ENCODE measurements at regions not wholly inside any gene's neighbourhood (a gene's known extent, or its start where the extent isn't known, plus 50 kb on each side); places are given as distances from the start of the nearest gene placed in this dataset.

GRCh38 chr4:117515921-117516320, 430.5 kb upstream of the TRAM1L1 start:
- TF ChIP-seq EP300 (IDR thresholded peaks at IDR 0.05; ENCODE audit: borderline replicate concordance in 1 of 2, low read depth in 1 of 2, low read length in 1 of 2) (no peak), RXRA (IDR thresholded peaks at IDR 0.05; ENCODE audit: borderline replicate concordance, low read depth) (no peak), NRF1 (IDR thresholded peaks at IDR 0.05; ENCODE audit: low read depth, low read length) (no peak), FOXM1 (IDR thresholded peaks at IDR 0.05; ENCODE audit: low read depth) (no peak), RAD21 (IDR thresholded peaks at IDR 0.05; ENCODE audit: low read length) (no peak), EZH2phosphoT487 (IDR thresholded peaks at IDR 0.05; ENCODE audit: borderline replicate concordance, low read depth) (no peak), CHD2 (IDR thresholded peaks at IDR 0.05; ENCODE audit: low read length, partially characterized antibody) (no peak), YY1 (IDR thresholded peaks at IDR 0.05; ENCODE audit: low read depth) (no peak), USF1 (IDR thresholded peaks at IDR 0.05; ENCODE audit: borderline replicate concordance, low read depth) (no peak), SIN3A (IDR thresholded peaks at IDR 0.05; ENCODE audit: borderline replicate concordance, low read depth, low read length) (no peak), GABPA (IDR thresholded peaks at IDR 0.05; ENCODE audit: low read depth) (no peak), TCF12 (IDR thresholded peaks at IDR 0.05) (no peak)
- TF ChIP-seq, protein P1, sequence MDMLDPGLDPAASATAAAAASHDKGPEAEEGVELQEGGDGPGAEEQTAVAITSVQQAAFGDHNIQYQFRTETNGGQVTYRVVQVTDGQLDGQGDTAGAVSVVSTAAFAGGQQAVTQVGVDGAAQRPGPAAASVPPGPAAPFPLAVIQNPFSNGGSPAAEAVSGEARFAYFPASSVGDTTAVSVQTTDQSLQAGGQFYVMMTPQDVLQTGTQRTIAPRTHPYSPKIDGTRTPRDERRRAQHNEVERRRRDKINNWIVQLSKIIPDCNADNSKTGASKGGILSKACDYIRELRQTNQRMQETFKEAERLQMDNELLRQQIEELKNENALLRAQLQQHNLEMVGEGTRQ (IDR thresholded peaks at IDR 0.05; ENCODE audit: borderline replicate concordance, low read depth, low read length): no peak
- TF ChIP-seq, protein P2, sequence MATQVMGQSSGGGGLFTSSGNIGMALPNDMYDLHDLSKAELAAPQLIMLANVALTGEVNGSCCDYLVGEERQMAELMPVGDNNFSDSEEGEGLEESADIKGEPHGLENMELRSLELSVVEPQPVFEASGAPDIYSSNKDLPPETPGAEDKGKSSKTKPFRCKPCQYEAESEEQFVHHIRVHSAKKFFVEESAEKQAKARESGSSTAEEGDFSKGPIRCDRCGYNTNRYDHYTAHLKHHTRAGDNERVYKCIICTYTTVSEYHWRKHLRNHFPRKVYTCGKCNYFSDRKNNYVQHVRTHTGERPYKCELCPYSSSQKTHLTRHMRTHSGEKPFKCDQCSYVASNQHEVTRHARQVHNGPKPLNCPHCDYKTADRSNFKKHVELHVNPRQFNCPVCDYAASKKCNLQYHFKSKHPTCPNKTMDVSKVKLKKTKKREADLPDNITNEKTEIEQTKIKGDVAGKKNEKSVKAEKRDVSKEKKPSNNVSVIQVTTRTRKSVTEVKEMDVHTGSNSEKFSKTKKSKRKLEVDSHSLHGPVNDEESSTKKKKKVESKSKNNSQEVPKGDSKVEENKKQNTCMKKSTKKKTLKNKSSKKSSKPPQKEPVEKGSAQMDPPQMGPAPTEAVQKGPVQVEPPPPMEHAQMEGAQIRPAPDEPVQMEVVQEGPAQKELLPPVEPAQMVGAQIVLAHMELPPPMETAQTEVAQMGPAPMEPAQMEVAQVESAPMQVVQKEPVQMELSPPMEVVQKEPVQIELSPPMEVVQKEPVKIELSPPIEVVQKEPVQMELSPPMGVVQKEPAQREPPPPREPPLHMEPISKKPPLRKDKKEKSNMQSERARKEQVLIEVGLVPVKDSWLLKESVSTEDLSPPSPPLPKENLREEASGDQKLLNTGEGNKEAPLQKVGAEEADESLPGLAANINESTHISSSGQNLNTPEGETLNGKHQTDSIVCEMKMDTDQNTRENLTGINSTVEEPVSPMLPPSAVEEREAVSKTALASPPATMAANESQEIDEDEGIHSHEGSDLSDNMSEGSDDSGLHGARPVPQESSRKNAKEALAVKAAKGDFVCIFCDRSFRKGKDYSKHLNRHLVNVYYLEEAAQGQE (IDR thresholded peaks at IDR 0.05; ENCODE audit: low read depth, low read length): no peak

More at GRCh38 chr4:117515921-117516320, 430.5 kb upstream of the TRAM1L1 start:
- Histone ChIP-seq H3F3A (replicated peaks; ENCODE audit: insufficient read depth) (no peaks in the 10 kb centered on the region), H3K36me3 (replicated peaks in 1 of 2; ENCODE audit: control insufficient read depth in 1 of 2, insufficient read depth in 2 of 2, low read length in 1 of 2) (no peaks in the 10 kb centered on the region), H4K20me1 (ENCODE audit: insufficient read depth) (no peaks in the 10 kb centered on the region), H3K4me1 (ENCODE audit: control insufficient read depth in 1 of 2, insufficient read depth in 2 of 2, low read depth in 1 of 2, low read length in 1 of 2) (no peaks in the 10 kb centered on the region), H3K9me3 (no peaks in the 10 kb centered on the region), H3K27ac (ENCODE audit: low read depth in 2 of 2, low read length in 1 of 2) (no peak overlapping the region), H3K79me2 (ENCODE audit: insufficient read depth) (no peaks in the 10 kb centered on the region), H3K4me3 (ENCODE audit: low read depth in 2 of 2, low read length in 1 of 2) (no peak overlapping the region), H2AFZ (ENCODE audit: low read depth) (no peak overlapping the region), H3K9ac (no peak overlapping the region), H3K9me2 (no peaks in the 10 kb centered on the region), H3K4me2 (no peak overlapping the region), H3K27me3 (ENCODE audit: insufficient read depth) (no peaks in the 10 kb centered on the region)
- ChIA-PET CTCF (no interaction called here), POLR2A (no interaction called here)
- DNase-seq: no peak
- WGBS (ENCODE audit: low lambda C conversion rate): 30% methylated on average over 2 of the region's 2 CpGs

Measured in SK-N-SH (cell line).